Neutrophil (primary cell): ENCODE measurements at regions not wholly inside any gene's neighbourhood (a gene's known extent, or its start where the extent isn't known, plus 50 kb on each side); places are given as distances from the start of the nearest gene placed in this dataset.

ENCODE experiments used
- H3K27ac ChIP-seq: fragments of 200-600 bp; sonication (generic); 2 replicates; pipeline ENCODE4 v1.5.1; 2016; ENCODE audit warnings: mild to moderate bottlenecking, moderate library complexity
- H3K27me3 ChIP-seq: fragments of 200-600 bp; sonication (generic); 2 replicates; pipeline ENCODE4 v1.6.0; 2016; ENCODE audit warnings: mild to moderate bottlenecking
- H3K36me3 ChIP-seq: fragments of 200-600 bp; sonication (generic); 2 replicates; pipeline ENCODE4 v1.5.1; 2017
- H3K4me1 ChIP-seq, 2 experiments: fragments of 200-600 bp in 1 of 2; sonication (generic) in 1 of 2; 1 replicate in 1 of 2; 2 replicates in 1 of 2; pipeline versions ENCODE4 v1.5.1 to v1.6.1; 2013 to 2016; ENCODE audit warnings: low read depth in 1 of 2, low read length in 1 of 2, mild to moderate bottlenecking in 1 of 2, moderate library complexity in 1 of 2; ENCODE audit not compliant: control insufficient read depth in 1 of 2, insufficient read depth in 1 of 2
- H3K4me3 ChIP-seq, 2 experiments: fragments of 200-600 bp in 1 of 2; sonication (generic) in 1 of 2; 1 replicate in 1 of 2; 2 replicates in 1 of 2; pipeline ENCODE4 v1.5.1; 2013 to 2016; ENCODE audit warnings: low read depth in 1 of 2, low read length in 1 of 2, mild to moderate bottlenecking in 1 of 2, moderate library complexity in 1 of 2
- H3K9me3 ChIP-seq: fragments of 200-600 bp; sonication (generic); 2 replicates; pipeline ENCODE4 v1.5.1; 2016
- TF ChIP-seq, protein P1 (sequence below): fragments of 200-600 bp; sonication (generic); IDR thresholded peaks from 2 replicates; pipeline ENCODE4 v1.5.1; 2016; ENCODE audit warnings: antibody characterized with exemption

- TF ChIP-seq, protein P1, sequence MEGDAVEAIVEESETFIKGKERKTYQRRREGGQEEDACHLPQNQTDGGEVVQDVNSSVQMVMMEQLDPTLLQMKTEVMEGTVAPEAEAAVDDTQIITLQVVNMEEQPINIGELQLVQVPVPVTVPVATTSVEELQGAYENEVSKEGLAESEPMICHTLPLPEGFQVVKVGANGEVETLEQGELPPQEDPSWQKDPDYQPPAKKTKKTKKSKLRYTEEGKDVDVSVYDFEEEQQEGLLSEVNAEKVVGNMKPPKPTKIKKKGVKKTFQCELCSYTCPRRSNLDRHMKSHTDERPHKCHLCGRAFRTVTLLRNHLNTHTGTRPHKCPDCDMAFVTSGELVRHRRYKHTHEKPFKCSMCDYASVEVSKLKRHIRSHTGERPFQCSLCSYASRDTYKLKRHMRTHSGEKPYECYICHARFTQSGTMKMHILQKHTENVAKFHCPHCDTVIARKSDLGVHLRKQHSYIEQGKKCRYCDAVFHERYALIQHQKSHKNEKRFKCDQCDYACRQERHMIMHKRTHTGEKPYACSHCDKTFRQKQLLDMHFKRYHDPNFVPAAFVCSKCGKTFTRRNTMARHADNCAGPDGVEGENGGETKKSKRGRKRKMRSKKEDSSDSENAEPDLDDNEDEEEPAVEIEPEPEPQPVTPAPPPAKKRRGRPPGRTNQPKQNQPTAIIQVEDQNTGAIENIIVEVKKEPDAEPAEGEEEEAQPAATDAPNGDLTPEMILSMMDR: no peak
These were observed 1098.1 kb downstream of the NCAM2 start for GRCh38 chr21:22096314-22096713.

DNA sequence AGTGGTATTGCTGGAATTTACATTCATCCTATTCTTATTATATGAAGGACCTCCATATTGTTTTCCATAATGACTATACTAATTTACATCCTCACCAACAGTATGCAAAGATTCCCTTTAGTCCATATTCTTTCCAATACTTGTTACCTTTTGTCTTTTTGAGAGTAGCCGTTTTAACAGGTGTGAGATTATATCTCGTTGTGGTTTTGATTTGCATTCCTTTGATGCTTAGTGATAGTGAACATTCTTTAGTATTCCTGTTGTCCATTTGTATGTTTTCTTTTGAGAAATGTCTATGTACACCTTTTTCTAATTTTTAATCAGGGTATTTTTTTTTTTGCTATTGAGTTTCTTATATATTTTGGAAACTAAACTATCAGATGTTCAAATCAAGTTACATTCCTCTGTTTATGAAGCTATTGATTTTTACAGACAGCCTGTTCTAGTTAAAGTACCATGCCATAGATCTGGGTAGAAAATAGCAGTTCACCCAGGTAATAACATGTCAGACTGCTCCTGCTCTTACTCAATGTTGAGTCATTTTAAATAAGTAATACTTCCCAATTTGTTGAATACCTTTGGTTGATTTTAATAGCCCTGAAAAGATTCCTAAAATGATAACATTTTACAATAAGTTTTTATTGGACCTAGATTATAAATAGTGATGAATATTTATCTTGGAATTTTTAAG, 1108.7 kb downstream of the NCAM2 start:
- Histone ChIP-seq H3K27ac (no peak overlapping the region), H3K36me3 (no peaks in the 10 kb centered on the region), H3K9me3 (no peaks in the 10 kb centered on the region)

More at GRCh38 chr21:22096314-22096713, 1098.1 kb downstream of the NCAM2 start:
- Histone ChIP-seq H3K36me3 (no peaks in the 10 kb centered on the region), H3K27ac (no peak overlapping the region), H3K4me3 (no peak overlapping the region), H3K9me3 (no peaks in the 10 kb centered on the region), H3K4me1 (no peaks in the 10 kb centered on the region), H3K27me3 (no peaks in the 10 kb centered on the region)

GRCh38 chr21:22115746-22116145, 1117.5 kb downstream of the NCAM2 start:
- TF ChIP-seq, protein P1: no peak
- Histone ChIP-seq H3K9me3 (no peaks in the 10 kb centered on the region), H3K4me1 (no peaks in the 10 kb centered on the region), H3K4me3 (no peak overlapping the region), H3K36me3 (no peaks in the 10 kb centered on the region), H3K27ac (no peak overlapping the region), H3K27me3 (no peaks in the 10 kb centered on the region)

More for the DNA sequence above, 1108.7 kb downstream of the NCAM2 start:
- Histone ChIP-seq H3K4me3 (no peak overlapping the region), H3K4me1 (no peaks in the 10 kb centered on the region), H3K27me3 (no peaks in the 10 kb centered on the region)
- TF ChIP-seq, protein P1: no peak

- TF ChIP-seq, protein P1: no peak
- no peaks in the 10 kb centered on the region for H3K27me3 ChIP-seq
- H3K9me3 ChIP-seq: no peaks in the 10 kb centered on the region
- H3K4me1 ChIP-seq: no peaks in the 10 kb centered on the region
- no peak overlapping the region for H3K27ac ChIP-seq
- no peak overlapping the region for H3K4me3 ChIP-seq
- no peaks in the 10 kb centered on the region for H3K36me3 ChIP-seq
These were observed 1122.5 kb downstream of the NCAM2 start for GRCh38 chr21:22120616-22121266.

DNA sequence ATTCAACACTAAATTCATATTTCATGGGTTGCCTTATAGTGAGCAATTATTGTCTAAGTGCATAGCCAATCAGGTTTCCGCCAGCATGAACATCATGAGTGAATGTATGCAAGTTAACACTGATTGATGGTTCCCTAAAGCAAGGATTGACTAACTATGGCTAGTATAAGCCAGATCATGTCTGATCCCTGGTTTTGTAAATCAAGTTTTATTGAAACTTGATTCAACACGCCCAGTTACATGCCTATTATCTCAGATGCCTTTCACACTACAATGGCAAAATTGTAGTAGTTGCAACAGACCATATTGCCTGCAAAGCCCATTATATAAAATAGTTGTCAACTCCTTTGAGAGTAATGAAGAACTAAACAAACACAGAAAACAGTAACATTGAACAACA, 1127.4 kb downstream of the NCAM2 start:
- TF ChIP-seq, protein P1: no peak
- no peaks in the 10 kb centered on the region for H3K27me3 ChIP-seq
- no peak overlapping the region for H3K27ac ChIP-seq
- no peak overlapping the region for H3K4me3 ChIP-seq
- no peaks in the 10 kb centered on the region for H3K9me3 ChIP-seq
- H3K4me1 ChIP-seq: no peaks in the 10 kb centered on the region
- no peaks in the 10 kb centered on the region for H3K36me3 ChIP-seq
